Muscle layer of duodenum (tissue), 2 donors: ENCODE measurements at regions not wholly inside any gene's neighbourhood (a gene's known extent, or its start where the extent isn't known, plus 50 kb on each side); places are given as distances from the start of the nearest gene placed in this dataset.

Experiments used
- H3K27ac ChIP-seq: one replicate; pipeline ENCODE4 v1.7.0; 2013; ENCODE audit warnings: mild to moderate bottlenecking, low read length
- H3K27me3 ChIP-seq: one replicate; pipeline ENCODE4 v1.7.0; 2013; ENCODE audit warnings: low read depth, mild to moderate bottlenecking, control low read depth, low read length
- H3K36me3 ChIP-seq, 2 donors: one replicate each; pipeline ENCODE4 v1.7.0; 2013; ENCODE audit warnings: low read length in 2 of 2, control low read depth in 1 of 2, mild to moderate bottlenecking in 1 of 2; ENCODE audit not compliant: insufficient read depth in 2 of 2, control insufficient read depth in 1 of 2
- H3K4me1 ChIP-seq, 2 donors: one replicate each; pipeline ENCODE4 v1.7.0; 2013; ENCODE audit warnings: low read length in 2 of 2, mild to moderate bottlenecking in 2 of 2, control low read depth in 1 of 2, moderate library complexity in 1 of 2; ENCODE audit not compliant: insufficient read depth in 2 of 2, control insufficient read depth in 1 of 2
- H3K4me3 ChIP-seq, 2 donors: one replicate each; pipeline ENCODE4 v1.7.0; 2013; ENCODE audit warnings: low read length in 2 of 2, low read depth in 1 of 2, mild to moderate bottlenecking in 1 of 2
- H3K9me3 ChIP-seq, 2 donors: one replicate each; pipeline ENCODE4 v1.7.0; 2013; ENCODE audit warnings: low read length in 2 of 2, control low read depth in 1 of 2, mild to moderate bottlenecking in 1 of 2; ENCODE audit not compliant: control insufficient read depth in 1 of 2
- donor health status: healthy.

DNA sequence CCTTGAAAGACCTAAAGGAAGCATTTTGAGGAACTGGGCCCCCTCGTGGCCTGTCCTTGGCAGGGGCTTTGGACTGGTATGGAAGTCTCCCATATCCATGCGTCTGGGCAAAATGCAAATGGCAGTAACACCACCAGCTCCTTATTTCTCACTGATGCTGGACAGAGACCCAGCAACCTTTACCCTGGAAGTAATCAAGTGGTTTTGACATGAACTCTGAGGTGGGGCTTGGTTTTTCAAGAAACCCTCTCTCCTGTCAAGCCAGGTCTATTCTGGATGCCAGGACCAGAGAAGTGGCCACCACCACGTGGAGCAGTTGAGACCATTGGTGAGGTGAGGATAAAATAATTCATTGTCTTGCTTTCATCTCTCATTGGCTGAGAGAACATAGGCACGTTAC lies 84.4 kb downstream of the OTUD1 start:
- Histone ChIP-seq H3K9me3 (no peaks in the 10 kb centered on the region), H3K27ac (no peak overlapping the region), H3K27me3 (no peaks in the 10 kb centered on the region), H3K4me1 (no peaks in the 10 kb centered on the region), H3K36me3 (no peaks in the 10 kb centered on the region), H3K4me3 (no peak overlapping the region)

GRCh38 chr10:23525406-23525805 lies 86.5 kb downstream of the OTUD1 start:
- Histone ChIP-seq H3K27ac (no peak overlapping the region), H3K4me3 (no peak overlapping the region), H3K36me3 (no peaks in the 10 kb centered on the region), H3K4me1 (no peaks in the 10 kb centered on the region), H3K9me3 (no peaks in the 10 kb centered on the region), H3K27me3 (no peaks in the 10 kb centered on the region)

DNA sequence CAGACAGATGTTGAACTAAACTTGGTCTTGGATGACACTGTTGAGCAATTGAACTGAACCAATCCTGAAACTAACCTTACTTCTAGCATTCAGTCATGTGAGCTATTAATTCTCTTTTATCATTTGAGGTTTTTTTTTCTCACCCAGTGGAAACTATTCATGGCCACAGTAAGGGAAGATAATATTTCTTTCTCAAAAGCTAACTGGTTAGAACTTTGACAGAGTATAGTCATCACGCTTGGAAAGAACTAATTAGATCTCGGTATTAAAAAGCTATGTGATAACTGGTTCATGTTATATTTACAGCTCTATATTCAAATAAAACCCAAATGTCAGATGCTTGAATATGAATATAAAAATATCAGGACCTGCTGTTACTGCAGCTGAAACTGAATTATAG lies 89.5 kb downstream of the OTUD1 start:
- Histone ChIP-seq H3K27me3 (no peaks in the 10 kb centered on the region), H3K36me3 (no peaks in the 10 kb centered on the region), H3K9me3 (no peaks in the 10 kb centered on the region), H3K4me3 (no peak overlapping the region), H3K27ac (no peak overlapping the region), H3K4me1 (no peaks in the 10 kb centered on the region)

DNA sequence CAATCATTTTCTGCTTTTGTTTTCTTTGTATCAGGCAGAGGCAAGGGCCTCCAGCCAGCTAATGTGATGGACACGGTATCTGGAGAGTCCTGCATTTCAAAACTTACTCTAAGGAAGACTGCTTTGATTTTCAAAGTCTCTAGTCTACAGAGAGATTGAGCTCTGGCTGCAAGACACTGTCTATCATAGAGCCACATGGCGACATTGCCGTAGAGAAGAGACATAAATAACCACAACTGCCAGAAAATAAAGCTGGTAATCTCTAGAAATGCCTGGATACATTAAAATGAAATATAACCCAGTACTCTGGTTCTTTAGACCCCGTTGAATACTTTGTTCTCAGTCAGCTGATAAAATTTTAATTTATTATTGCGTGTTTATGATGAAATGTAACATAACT lies 90.8 kb downstream of the OTUD1 start:
- Histone ChIP-seq H3K4me1 (no peaks in the 10 kb centered on the region), H3K27ac (no peak overlapping the region), H3K4me3 (no peak overlapping the region), H3K9me3 (no peaks in the 10 kb centered on the region), H3K27me3 (no peaks in the 10 kb centered on the region), H3K36me3 (no peaks in the 10 kb centered on the region)

GRCh38 chr10:23530079-23530478 lies 91.2 kb downstream of the OTUD1 start:
- no peaks in the 10 kb centered on the region for H3K36me3 ChIP-seq

GRCh38 chr10:23533212-23533611 lies 94.3 kb downstream of the OTUD1 start:
- no peak overlapping the region for H3K27ac ChIP-seq
- no peaks in the 10 kb centered on the region for H3K27me3 ChIP-seq
- no peaks in the 10 kb centered on the region for H3K36me3 ChIP-seq

More at GRCh38 chr10:23530079-23530478, 91.2 kb downstream of the OTUD1 start:
- no peak overlapping the region for H3K4me3 ChIP-seq
- no peak overlapping the region for H3K27ac ChIP-seq
- H3K9me3 ChIP-seq = no peaks in the 10 kb centered on the region
- H3K27me3 ChIP-seq = no peaks in the 10 kb centered on the region
- no peaks in the 10 kb centered on the region for H3K4me1 ChIP-seq

DNA sequence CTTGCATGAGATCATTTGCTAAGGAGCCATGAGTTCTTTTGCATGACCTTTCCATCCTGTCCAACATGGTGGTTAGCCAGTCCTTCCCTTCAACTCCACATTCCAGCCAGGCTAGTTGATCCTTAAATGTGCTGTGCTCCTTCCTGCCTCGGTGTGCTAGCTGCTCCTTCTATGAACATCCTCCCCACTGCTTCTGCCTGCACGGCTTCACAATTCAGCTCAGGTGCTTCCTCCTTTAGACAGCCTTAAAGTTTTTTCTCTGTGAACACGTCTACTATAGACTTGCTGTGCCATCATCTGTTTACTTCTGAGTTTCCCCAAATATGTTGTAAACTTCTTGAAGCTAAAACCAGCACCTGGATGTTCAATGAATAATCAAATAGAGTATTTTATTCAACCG lies 95.5 kb downstream of the OTUD1 start:
- H3K9me3 ChIP-seq = no peaks in the 10 kb centered on the region
- no peaks in the 10 kb centered on the region for H3K36me3 ChIP-seq
- no peak overlapping the region for H3K4me3 ChIP-seq
- no peak overlapping the region for H3K27ac ChIP-seq
- H3K27me3 ChIP-seq = no peaks in the 10 kb centered on the region
- H3K4me1 ChIP-seq = no peaks in the 10 kb centered on the region

More at GRCh38 chr10:23533212-23533611, 94.3 kb downstream of the OTUD1 start:
- Histone ChIP-seq H3K4me1 (no peaks in the 10 kb centered on the region), H3K9me3 (no peaks in the 10 kb centered on the region), H3K4me3 (no peak overlapping the region)

DNA sequence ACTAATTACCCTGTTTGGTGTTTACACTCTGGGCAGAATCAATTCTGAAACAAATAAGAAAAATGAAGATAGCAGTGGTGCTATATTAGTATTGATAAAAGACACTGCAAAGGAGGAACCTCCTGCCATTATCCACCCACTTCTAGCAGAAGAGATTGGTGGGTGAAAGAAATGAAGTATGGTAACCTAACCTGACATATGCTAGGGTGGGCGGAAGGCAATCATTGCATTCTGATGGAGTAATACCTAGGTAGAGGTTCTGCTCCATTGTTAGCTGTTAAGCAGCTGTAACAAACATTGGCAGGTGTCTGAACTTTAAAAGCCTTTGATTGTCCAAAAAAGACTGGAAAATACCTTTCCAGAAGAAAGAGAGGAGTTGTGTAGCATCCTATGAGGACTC lies 95.9 kb downstream of the OTUD1 start:
- H3K4me3 ChIP-seq = no peak overlapping the region
- H3K36me3 ChIP-seq = no peaks in the 10 kb centered on the region
- H3K4me1 ChIP-seq = no peaks in the 10 kb centered on the region
- H3K27me3 ChIP-seq = no peaks in the 10 kb centered on the region
- no peak overlapping the region for H3K27ac ChIP-seq
- H3K9me3 ChIP-seq = no peaks in the 10 kb centered on the region

GRCh38 chr10:23535381-23535780 lies 96.5 kb downstream of the OTUD1 start:
- Histone ChIP-seq H3K4me1 (no peaks in the 10 kb centered on the region), H3K36me3 (no peaks in the 10 kb centered on the region), H3K27me3 (no peaks in the 10 kb centered on the region), H3K4me3 (no peak overlapping the region), H3K9me3 (no peaks in the 10 kb centered on the region), H3K27ac (no peak overlapping the region)

DNA sequence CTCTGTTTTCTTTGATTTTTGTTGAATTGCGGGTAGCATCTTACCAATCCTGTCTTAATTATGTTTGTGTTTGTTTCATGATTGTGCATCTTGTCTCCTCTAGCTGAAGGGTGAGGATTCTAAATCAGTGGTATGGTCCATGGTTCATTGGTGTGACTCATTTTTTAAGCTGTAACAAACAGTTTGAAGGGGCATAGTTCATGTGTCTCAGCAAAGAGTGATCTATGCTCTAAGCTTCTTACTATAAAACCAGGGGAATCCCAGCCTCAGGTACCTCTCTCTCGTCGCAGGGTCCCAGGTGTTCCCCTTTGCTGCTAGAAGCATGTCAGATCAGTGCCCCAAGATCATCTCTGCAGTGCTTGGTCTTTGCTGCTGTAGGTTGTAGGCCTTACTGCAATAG lies 100.1 kb downstream of the OTUD1 start:
- peaks cover 0 to 8% of the 10 kb centered on the region in 2 donors for H3K4me1 ChIP-seq
- H3K27ac ChIP-seq = no peak overlapping the region
- H3K4me3 ChIP-seq = no peak overlapping the region
- no peaks in the 10 kb centered on the region for H3K27me3 ChIP-seq
- H3K9me3 ChIP-seq = no peaks in the 10 kb centered on the region
- no peaks in the 10 kb centered on the region for H3K36me3 ChIP-seq

DNA sequence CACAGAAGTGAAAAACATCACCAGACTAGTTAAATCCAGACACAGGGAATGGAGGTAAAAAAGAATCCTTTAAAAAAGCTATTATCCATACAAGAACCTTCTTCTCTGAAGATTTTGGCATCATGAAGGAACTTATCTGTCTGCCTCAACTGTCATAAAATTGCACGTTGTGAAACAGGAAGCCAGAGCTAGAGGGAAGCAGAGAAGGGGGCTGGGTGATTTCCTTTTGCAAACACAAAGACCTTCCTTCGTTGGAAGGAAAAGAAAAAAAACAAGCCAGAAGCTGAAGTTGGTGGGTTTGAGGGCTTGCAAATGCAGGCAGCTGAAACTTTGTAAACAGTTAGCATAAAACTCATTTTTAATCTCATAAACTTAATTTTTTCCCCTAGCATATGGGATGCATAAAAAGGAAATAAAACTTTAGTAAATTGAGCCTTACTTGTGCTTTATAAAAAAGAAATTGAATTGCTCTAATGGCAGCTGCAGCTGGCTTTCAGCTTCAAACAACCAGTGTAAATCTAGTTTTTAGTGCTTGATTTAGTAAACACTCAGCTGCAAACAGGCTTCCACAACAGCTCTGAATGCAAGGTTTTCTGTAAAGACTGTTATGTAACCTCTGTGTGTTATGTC lies 101.6 kb downstream of the OTUD1 start:
- Histone ChIP-seq H3K4me1 (peaks cover 0 to 8% of the 10 kb centered on the region in 2 donors), H3K27ac (no peak overlapping the region), H3K9me3 (no peaks in the 10 kb centered on the region), H3K27me3 (no peaks in the 10 kb centered on the region), H3K36me3 (no peaks in the 10 kb centered on the region), H3K4me3 (no peak overlapping the region)

GRCh38 chr10:23543691-23544380 lies 105.0 kb downstream of the OTUD1 start:
- H3K27ac ChIP-seq = no peak overlapping the region
- no peaks in the 10 kb centered on the region for H3K27me3 ChIP-seq
- no peak overlapping the region for H3K4me3 ChIP-seq
- no peaks in the 10 kb centered on the region for H3K36me3 ChIP-seq
- H3K9me3 ChIP-seq = no peaks in the 10 kb centered on the region
- H3K4me1 ChIP-seq = peaks cover 0 to 8% of the 10 kb centered on the region in 2 donors
